ENCODE measurements at regions not wholly inside any gene's neighbourhood (a gene's known extent, or its start where the extent isn't known, plus 50 kb on each side); places are given as distances from the start of the nearest gene placed in this dataset.
A peak's percentile ranks its signal among the peaks of the same experiment; 100 is the strongest.

GRCh38 chr13:65882810-65883209, 1347.3 kb downstream of the PCDH9 start:
- no peaks in the 10 kb centered on the region for H3K27me3 ChIP-seq (ENCODE audit: insufficient read depth, low read length)
- no peak overlapping the region for H3K4me2 ChIP-seq (ENCODE audit: low read length)
- H3K9me2 ChIP-seq (ENCODE audit: insufficient read depth), result no peaks in the 10 kb centered on the region
- TF ChIP-seq CEBPB (IDR thresholded peaks at IDR 0.05; ENCODE audit: low read depth), result no peak
- TF ChIP-seq, protein P1, sequence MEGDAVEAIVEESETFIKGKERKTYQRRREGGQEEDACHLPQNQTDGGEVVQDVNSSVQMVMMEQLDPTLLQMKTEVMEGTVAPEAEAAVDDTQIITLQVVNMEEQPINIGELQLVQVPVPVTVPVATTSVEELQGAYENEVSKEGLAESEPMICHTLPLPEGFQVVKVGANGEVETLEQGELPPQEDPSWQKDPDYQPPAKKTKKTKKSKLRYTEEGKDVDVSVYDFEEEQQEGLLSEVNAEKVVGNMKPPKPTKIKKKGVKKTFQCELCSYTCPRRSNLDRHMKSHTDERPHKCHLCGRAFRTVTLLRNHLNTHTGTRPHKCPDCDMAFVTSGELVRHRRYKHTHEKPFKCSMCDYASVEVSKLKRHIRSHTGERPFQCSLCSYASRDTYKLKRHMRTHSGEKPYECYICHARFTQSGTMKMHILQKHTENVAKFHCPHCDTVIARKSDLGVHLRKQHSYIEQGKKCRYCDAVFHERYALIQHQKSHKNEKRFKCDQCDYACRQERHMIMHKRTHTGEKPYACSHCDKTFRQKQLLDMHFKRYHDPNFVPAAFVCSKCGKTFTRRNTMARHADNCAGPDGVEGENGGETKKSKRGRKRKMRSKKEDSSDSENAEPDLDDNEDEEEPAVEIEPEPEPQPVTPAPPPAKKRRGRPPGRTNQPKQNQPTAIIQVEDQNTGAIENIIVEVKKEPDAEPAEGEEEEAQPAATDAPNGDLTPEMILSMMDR (IDR thresholded peaks at IDR 0.05 in 2 of 3, conservative IDR thresholded peaks at IDR 0.05 in 1 of 3; ENCODE audit: borderline replicate concordance in 1 of 3, insufficient read depth in 1 of 3, low read depth in 2 of 3, low read length in 2 of 3), result peak in 2 of 3 experiments; percentile 23 to 40; a peak in 2 of 6 replicates
- no peak for TF ChIP-seq POLR2AphosphoS5 (IDR thresholded peaks at IDR 0.05; ENCODE audit: low read depth, low read length)
- TF ChIP-seq TCF7L2 (IDR thresholded peaks at IDR 0.05; ENCODE audit: borderline replicate concordance, extremely low read depth, insufficient read depth, insufficient read length), result no peak
- no peaks in the 10 kb centered on the region for H3K9me3 ChIP-seq (ENCODE audit: control insufficient read depth in 1 of 2, insufficient read depth in 1 of 2, low read depth in 1 of 2, low read length in 2 of 2)
- ATAC-seq, result no peak
- no peak overlapping the region for H3K9ac ChIP-seq (ENCODE audit: low read length)
- H3K36me3 ChIP-seq (ENCODE audit: control insufficient read depth in 1 of 2, insufficient read depth in 2 of 2, low read length in 2 of 2), result no peaks in the 10 kb centered on the region
- ChIA-PET RAD21 (ENCODE audit: low non-redundant PET in 1 of 2, low total read pairs in 2 of 2, uncharacterized antibody in 2 of 2, unreplicated experiment in 2 of 2) (no interaction called here), POLR2A (no interaction called here), CTCF (no interaction called here)
- no peaks in the 10 kb centered on the region for H3K79me2 ChIP-seq (ENCODE audit: insufficient read depth, low read length)
- intact Hi-C loops (cut with micrococcal nuclease), result no loop called here
- H3K4me1 ChIP-seq (ENCODE audit: control insufficient read depth in 1 of 2, insufficient read depth in 2 of 2, low read length in 2 of 2), result no peaks in the 10 kb centered on the region
- DNase-seq (ENCODE audit: low read depth, low spot score), result no peak
- BruUV-seq (replicated peaks), result no TSS peak
- H3K4me3 ChIP-seq (replicated peaks in 1 of 2; ENCODE audit: low read depth in 1 of 2, low read length in 2 of 2), result no peak overlapping the region
- H4K20me1 ChIP-seq (ENCODE audit: insufficient read depth), result no peaks in the 10 kb centered on the region
- H3K27ac ChIP-seq (ENCODE audit: low read depth, low read length), result no peak overlapping the region
- no peak overlapping the region for H2AFZ ChIP-seq (ENCODE audit: low read depth, low read length, poor library complexity, severe bottlenecking)

GRCh38 chr13:65881561-65882155, 1348.5 kb downstream of the PCDH9 start:
- Histone ChIP-seq H2AFZ (ENCODE audit: low read depth, low read length, poor library complexity, severe bottlenecking) (no peak overlapping the region), H4K20me1 (ENCODE audit: insufficient read depth) (no peaks in the 10 kb centered on the region), H3K9me3 (ENCODE audit: control insufficient read depth in 1 of 2, insufficient read depth in 1 of 2, low read depth in 1 of 2, low read length in 2 of 2) (no peaks in the 10 kb centered on the region), H3K4me3 (replicated peaks in 1 of 2; ENCODE audit: low read depth in 1 of 2, low read length in 2 of 2) (no peak overlapping the region), H3K4me1 (ENCODE audit: control insufficient read depth in 1 of 2, insufficient read depth in 2 of 2, low read length in 2 of 2) (no peaks in the 10 kb centered on the region), H3K27ac (ENCODE audit: low read depth, low read length) (no peak overlapping the region), H3K9ac (ENCODE audit: low read length) (no peak overlapping the region), H3K27me3 (ENCODE audit: insufficient read depth, low read length) (no peaks in the 10 kb centered on the region), H3K79me2 (ENCODE audit: insufficient read depth, low read length) (no peaks in the 10 kb centered on the region), H3K4me2 (ENCODE audit: low read length) (no peak overlapping the region), H3K36me3 (ENCODE audit: control insufficient read depth in 1 of 2, insufficient read depth in 2 of 2, low read length in 2 of 2) (no peaks in the 10 kb centered on the region), H3K9me2 (ENCODE audit: insufficient read depth) (no peaks in the 10 kb centered on the region)
- ChIA-PET CTCF (no interaction called here), RAD21 (ENCODE audit: low non-redundant PET in 1 of 2, low total read pairs in 2 of 2, uncharacterized antibody in 2 of 2, unreplicated experiment in 2 of 2) (no interaction called here), POLR2A (no interaction called here)
- DNase-seq (ENCODE audit: low read depth, low spot score) (no peak), ATAC-seq (no peak)
- no TSS peak for BruUV-seq (replicated peaks)
- intact Hi-C loops (cut with micrococcal nuclease), result no loop called here
- TF ChIP-seq SIN3A (IDR thresholded peaks at IDR 0.05; ENCODE audit: low read depth) (no peak), EZH2phosphoT487 (IDR thresholded peaks at IDR 0.05; ENCODE audit: borderline replicate concordance) (no peak), TCF7L2 (IDR thresholded peaks at IDR 0.05; ENCODE audit: borderline replicate concordance, extremely low read depth, insufficient read depth, insufficient read length) (no peak), CBX3 (IDR thresholded peaks at IDR 0.05; ENCODE audit: low read depth) (no peak), POLR2AphosphoS5 (IDR thresholded peaks at IDR 0.05; ENCODE audit: low read depth, low read length) (no peak), EZH2 (IDR thresholded peaks at IDR 0.05) (no peak), ELF1 (IDR thresholded peaks at IDR 0.05; ENCODE audit: borderline replicate concordance, low read depth) (no peak), FOSL1 (IDR thresholded peaks at IDR 0.05; ENCODE audit: low read depth) (no peak), POLR2A (IDR thresholded peaks at IDR 0.05; ENCODE audit: borderline replicate concordance, extremely low read depth, insufficient read depth, insufficient read length) (no peak)
- TF ChIP-seq, protein P1 (IDR thresholded peaks at IDR 0.05 in 2 of 3, conservative IDR thresholded peaks at IDR 0.05 in 1 of 3; ENCODE audit: borderline replicate concordance in 1 of 3, insufficient read depth in 1 of 3, low read depth in 2 of 3, low read length in 2 of 3), result no peak
- TF ChIP-seq, protein P2, sequence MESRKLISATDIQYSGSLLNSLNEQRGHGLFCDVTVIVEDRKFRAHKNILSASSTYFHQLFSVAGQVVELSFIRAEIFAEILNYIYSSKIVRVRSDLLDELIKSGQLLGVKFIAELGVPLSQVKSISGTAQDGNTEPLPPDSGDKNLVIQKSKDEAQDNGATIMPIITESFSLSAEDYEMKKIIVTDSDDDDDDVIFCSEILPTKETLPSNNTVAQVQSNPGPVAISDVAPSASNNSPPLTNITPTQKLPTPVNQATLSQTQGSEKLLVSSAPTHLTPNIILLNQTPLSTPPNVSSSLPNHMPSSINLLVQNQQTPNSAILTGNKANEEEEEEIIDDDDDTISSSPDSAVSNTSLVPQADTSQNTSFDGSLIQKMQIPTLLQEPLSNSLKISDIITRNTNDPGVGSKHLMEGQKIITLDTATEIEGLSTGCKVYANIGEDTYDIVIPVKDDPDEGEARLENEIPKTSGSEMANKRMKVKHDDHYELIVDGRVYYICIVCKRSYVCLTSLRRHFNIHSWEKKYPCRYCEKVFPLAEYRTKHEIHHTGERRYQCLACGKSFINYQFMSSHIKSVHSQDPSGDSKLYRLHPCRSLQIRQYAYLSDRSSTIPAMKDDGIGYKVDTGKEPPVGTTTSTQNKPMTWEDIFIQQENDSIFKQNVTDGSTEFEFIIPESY (IDR thresholded peaks at IDR 0.05; ENCODE audit: extremely low read depth, insufficient replicate concordance, low read length), result no peak
- TF ChIP-seq, protein P3, sequence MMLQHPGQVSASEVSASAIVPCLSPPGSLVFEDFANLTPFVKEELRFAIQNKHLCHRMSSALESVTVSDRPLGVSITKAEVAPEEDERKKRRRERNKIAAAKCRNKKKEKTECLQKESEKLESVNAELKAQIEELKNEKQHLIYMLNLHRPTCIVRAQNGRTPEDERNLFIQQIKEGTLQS (IDR thresholded peaks at IDR 0.05), result no peak

Measured in HCT116 (cell line).